Neuronal stem cell (in vitro differentiated cells): ENCODE measurements at regions not wholly inside any gene's neighbourhood (a gene's known extent, or its start where the extent isn't known, plus 50 kb on each side); places are given as distances from the start of the nearest gene placed in this dataset.

Experiments used
- DNase-seq: peaks from one replicate; pipeline ENCODE4 v3.0.0-alpha.2; 2013; ENCODE audit warnings: low spot score
- H2AFZ ChIP-seq: one replicate; pipeline ENCODE4 v1.6.1; 2013; ENCODE audit warnings: mild to moderate bottlenecking, low read length, inconsistent platforms
- H2AK5ac ChIP-seq: 2 replicates; pipeline ENCODE4 v1.6.1; 2013; ENCODE audit warnings: low read depth, mild to moderate bottlenecking, inconsistent platforms, low read length, moderate library complexity, mixed read lengths
- H2BK120ac ChIP-seq: 2 replicates; pipeline ENCODE4 v1.6.1; 2013; ENCODE audit warnings: low read depth, mild to moderate bottlenecking, inconsistent platforms, low read length, moderate library complexity, mixed read lengths
- H2BK12ac ChIP-seq: one replicate; pipeline ENCODE4 v1.6.1; 2013; ENCODE audit warnings: low read length, inconsistent platforms
- H2BK15ac ChIP-seq: 2 replicates; pipeline ENCODE4 v1.6.1; 2013; ENCODE audit warnings: mild to moderate bottlenecking, low read length, inconsistent platforms, mixed read lengths
- H2BK5ac ChIP-seq: one replicate; pipeline ENCODE4 v1.6.1; 2013; ENCODE audit warnings: inconsistent platforms, mild to moderate bottlenecking, low read length, moderate library complexity
- H3K14ac ChIP-seq: one replicate; pipeline ENCODE4 v1.6.1; 2013; ENCODE audit warnings: low read length, inconsistent platforms
- H3K18ac ChIP-seq: 2 replicates; pipeline ENCODE4 v1.6.1; 2013; ENCODE audit warnings: low read length, inconsistent platforms
- H3K23ac ChIP-seq: 2 replicates; pipeline ENCODE4 v1.6.1; 2013; ENCODE audit warnings: low read depth, mild to moderate bottlenecking, mixed read lengths, low read length, inconsistent platforms; ENCODE audit not compliant: poor library complexity
- H3K27ac ChIP-seq: replicated peaks from 3 replicates; pipeline ENCODE4 v1.5.1; 2013; ENCODE audit warnings: low read length, inconsistent platforms
- H3K27me3 ChIP-seq, 3 experiments: 2 replicates each; pipeline ENCODE4 v1.6.1; 2013; ENCODE audit warnings: low read length in 3 of 3, mild to moderate bottlenecking in 2 of 3, inconsistent platforms in 1 of 3, low read depth in 1 of 3, mixed read lengths in 1 of 3, moderate library complexity in 1 of 3; ENCODE audit not compliant: control insufficient read depth in 3 of 3, insufficient read depth in 3 of 3
- H3K36me3 ChIP-seq, 2 donors: replicated peaks in 1 of 2; 2 replicates each; pipeline ENCODE4 v1.6.1; 2013; ENCODE audit warnings: low read length in 2 of 2; ENCODE audit not compliant: control insufficient read depth in 2 of 2, insufficient read depth in 2 of 2
- H3K4ac ChIP-seq: 2 replicates; pipeline ENCODE4 v1.6.1; 2013; ENCODE audit warnings: inconsistent platforms, mild to moderate bottlenecking, low read length, moderate library complexity
- H3K4me1 ChIP-seq, 2 donors: 1 replicate in 1 of 2; 2 replicates in 1 of 2; pipeline ENCODE4 v1.6.1; 2013; ENCODE audit warnings: low read length in 2 of 2, low read depth in 1 of 2; ENCODE audit not compliant: control insufficient read depth in 2 of 2, insufficient read depth in 1 of 2
- H3K4me2 ChIP-seq: one replicate; pipeline ENCODE4 v1.6.1; 2013; ENCODE audit warnings: mild to moderate bottlenecking, low read length, inconsistent platforms; ENCODE audit not compliant: insufficient read depth, poor library complexity, severe bottlenecking
- H3K4me3 ChIP-seq, 2 donors: 2 replicates each; pipeline ENCODE4 v1.5.1; 2013; ENCODE audit warnings: low read length in 2 of 2, mild to moderate bottlenecking in 2 of 2, inconsistent platforms in 1 of 2, moderate library complexity in 1 of 2
- H3K79me1 ChIP-seq: one replicate; pipeline ENCODE4 v1.6.1; 2013; ENCODE audit warnings: low read depth, mild to moderate bottlenecking, inconsistent platforms, low read length, moderate library complexity
- H3K9ac ChIP-seq: one replicate; pipeline ENCODE4 v1.6.1; 2013; ENCODE audit warnings: mild to moderate bottlenecking, low read depth, low read length, inconsistent platforms; ENCODE audit not compliant: poor library complexity
- H3K9me3 ChIP-seq, 2 donors: replicated peaks in 1 of 2; 2 replicates each; pipeline versions ENCODE3 to v1.6.1; 2013; ENCODE audit warnings: low read length in 2 of 2, mild to moderate bottlenecking in 2 of 2, inconsistent platforms in 1 of 2, low read depth in 1 of 2, mixed read lengths in 1 of 2, moderate library complexity in 1 of 2; ENCODE audit not compliant: control insufficient read depth in 2 of 2, insufficient read depth in 1 of 2
- H4K8ac ChIP-seq: one replicate; pipeline ENCODE4 v1.6.1; 2013; ENCODE audit warnings: low read depth, mild to moderate bottlenecking, inconsistent platforms, low read length, moderate library complexity
- H4K91ac ChIP-seq: one replicate; pipeline ENCODE4 v1.6.1; 2013; ENCODE audit warnings: low read length, low read depth, mild to moderate bottlenecking, inconsistent platforms; ENCODE audit not compliant: poor library complexity
- WGBS, 2 donors: extraction: QIAGEN DNeasy Blood & Tissue Kit; methylation state at CpG; one replicate each; pipeline ENCODE4 v1.1.7; 2013; ENCODE audit warnings: missing lambda C conversion rate in 2 of 2, mixed read lengths in 1 of 2; ENCODE audit not compliant: insufficient read length in 2 of 2, insufficient replicate concordance in 1 of 2; ENCODE audit errors: extremely low coverage in 2 of 2; 5-methylcytosine and 5-hydroxymethylcytosine counted together

- H3K27ac ChIP-seq, result no peak overlapping the region
- no peak for DNase-seq
- no peak overlapping the region for H3K14ac ChIP-seq
- no peak overlapping the region for H3K9ac ChIP-seq
- H3K18ac ChIP-seq, result no peak overlapping the region
- H2BK120ac ChIP-seq, result no peak overlapping the region
- no CpG with 5 or more reads among the region's 2 CpGs for WGBS, 2 donors
- no peaks in the 10 kb centered on the region for H3K27me3 ChIP-seq
- no peak overlapping the region for H2AK5ac ChIP-seq
- H3K36me3 ChIP-seq, result no peaks in the 10 kb centered on the region
- no peak overlapping the region for H2BK5ac ChIP-seq
- H3K4ac ChIP-seq, result no peak overlapping the region
- H3K4me2 ChIP-seq, result no peak overlapping the region
- H2BK15ac ChIP-seq, result no peak overlapping the region
- peaks cover 7 to 9% of the 10 kb centered on the region in 2 donors for H3K4me1 ChIP-seq
- H3K4me3 ChIP-seq, result no peak overlapping the region
- no peak overlapping the region for H4K91ac ChIP-seq
- no peak overlapping the region for H4K8ac ChIP-seq
- no peak overlapping the region for H2BK12ac ChIP-seq
- no peak overlapping the region for H3K23ac ChIP-seq
- no peak overlapping the region for H2AFZ ChIP-seq
- no peaks in the 10 kb centered on the region for H3K79me1 ChIP-seq
- no peaks in the 10 kb centered on the region for H3K9me3 ChIP-seq
These were observed 1137.9 kb downstream of the ROBO2 start for GRCh38 chr3:78177780-78178179.

- no peak overlapping the region for H2BK120ac ChIP-seq
- no peaks in the 10 kb centered on the region for H3K27me3 ChIP-seq
- no peak overlapping the region for H3K4me2 ChIP-seq
- H3K79me1 ChIP-seq, result no peaks in the 10 kb centered on the region
- H3K4me3 ChIP-seq, result no peak overlapping the region
- no peak overlapping the region for H3K27ac ChIP-seq
- H3K9me3 ChIP-seq, result no peaks in the 10 kb centered on the region
- H3K14ac ChIP-seq, result no peak overlapping the region
- no peak overlapping the region for H3K23ac ChIP-seq
- no peak overlapping the region for H2AFZ ChIP-seq
- H3K36me3 ChIP-seq, result no peaks in the 10 kb centered on the region
- no peak overlapping the region for H2BK15ac ChIP-seq
- no peak overlapping the region for H2AK5ac ChIP-seq
- H2BK12ac ChIP-seq, result no peak overlapping the region
- H3K18ac ChIP-seq, result no peak overlapping the region
- no peak overlapping the region for H4K91ac ChIP-seq
- no peak overlapping the region for H3K9ac ChIP-seq
- no peak overlapping the region for H3K4ac ChIP-seq
- H3K4me1 ChIP-seq, result peaks cover 7 to 9% of the 10 kb centered on the region in 2 donors
- no peak overlapping the region for H2BK5ac ChIP-seq
- no peak overlapping the region for H4K8ac ChIP-seq
- no peak for DNase-seq
These were observed 1138.3 kb downstream of the ROBO2 start for GRCh38 chr3:78178209-78178608.

- no peak overlapping the region for H3K18ac ChIP-seq
- no peak overlapping the region for H4K91ac ChIP-seq
- no peak overlapping the region for H3K14ac ChIP-seq
- H2AK5ac ChIP-seq, result no peak overlapping the region
- no peak overlapping the region for H3K4me3 ChIP-seq
- no peak overlapping the region for H2BK5ac ChIP-seq
- no peak overlapping the region for H2BK15ac ChIP-seq
- H2BK12ac ChIP-seq, result no peak overlapping the region
- no peak overlapping the region for H3K4me2 ChIP-seq
- H3K4ac ChIP-seq, result no peak overlapping the region
- WGBS, 2 donors, result no CpG with 5 or more reads among the region's 1 CpG
- DNase-seq, result no peak
- no peak overlapping the region for H2BK120ac ChIP-seq
- no peak overlapping the region for H3K23ac ChIP-seq
- no peaks in the 10 kb centered on the region for H3K79me1 ChIP-seq
- no peaks in the 10 kb centered on the region for H3K36me3 ChIP-seq
- H4K8ac ChIP-seq, result no peak overlapping the region
- H3K9me3 ChIP-seq, result no peaks in the 10 kb centered on the region
- no peak overlapping the region for H3K27ac ChIP-seq
- H3K27me3 ChIP-seq, result no peaks in the 10 kb centered on the region
- H3K9ac ChIP-seq, result no peak overlapping the region
- H2AFZ ChIP-seq, result no peak overlapping the region
- peaks cover 12 to 13% of the 10 kb centered on the region in 2 donors for H3K4me1 ChIP-seq
These were observed 1139.0 kb downstream of the ROBO2 start for GRCh38 chr3:78178740-78179363.

GRCh38 chr3:78183906-78184599 is 1144.2 kb downstream of the ROBO2 start:
- H3K4me2 ChIP-seq, result no peak overlapping the region
- no peak overlapping the region for H3K4me3 ChIP-seq
- H3K79me1 ChIP-seq, result no peaks in the 10 kb centered on the region
- whole genome bisulfite sequencing, 2 donors, result no CpG with 5 or more reads among the region's 7 CpGs
- no peak overlapping the region for H4K8ac ChIP-seq
- H3K36me3 ChIP-seq, result no peaks in the 10 kb centered on the region
- H3K18ac ChIP-seq, result no peak overlapping the region
- H3K27ac ChIP-seq, result no peak overlapping the region
- H2AFZ ChIP-seq, result no peak overlapping the region
- no peak overlapping the region for H2AK5ac ChIP-seq
- no peaks in the 10 kb centered on the region for H3K9me3 ChIP-seq
- H3K27me3 ChIP-seq, result no peaks in the 10 kb centered on the region
- no peak overlapping the region for H3K9ac ChIP-seq
- DNase-seq, result no peak
- no peak overlapping the region for H3K4ac ChIP-seq
- no peak overlapping the region for H3K23ac ChIP-seq
- peaks cover 8 to 10% of the 10 kb centered on the region in 2 donors for H3K4me1 ChIP-seq
- no peak overlapping the region for H2BK15ac ChIP-seq
- no peak overlapping the region for H2BK12ac ChIP-seq
- no peak overlapping the region for H3K14ac ChIP-seq
- no peak overlapping the region for H4K91ac ChIP-seq
- H2BK5ac ChIP-seq, result no peak overlapping the region
- H2BK120ac ChIP-seq, result no peak overlapping the region
